K562 (cell line): ENCODE measurements at regions not wholly inside any gene's neighbourhood (a gene's known extent, or its start where the extent isn't known, plus 50 kb on each side); places are given as distances from the start of the nearest gene placed in this dataset.

Source experiments
- ATAC-seq: fragments of 200-7000 bp; cut with Tn5 transposase; 3 replicates; pipeline ENCODE4 v1.9.1; 2020; ENCODE audit warnings: moderate library complexity
- BruUV-seq: library from RNA; stranded (reverse); fragments of 400-500 nt; replicated peaks from 2 replicates; lab custom pipeline; 2021; lab: Mats Ljungman, UMichigan
- CTCF ChIA-PET: fragments of 300-600 bp; formaldehyde crosslinking; extraction: SDS; loops from one replicate; lab custom pipeline; 2021; ENCODE audit warnings: low intra/inter-chr PET ratio; lab: Yijun Ruan, JAX
- POLR2A ChIA-PET: fragments of 300-600, 350-650 bp; sonication (Branson Sonifier 250); formaldehyde crosslinking; extraction: SDS; loops from one replicate; lab custom pipeline; 2021; ENCODE audit warnings: antibody characterized with exemption, inconsistent platforms; lab: Yijun Ruan, JAX
- DNase-seq, 4 experiments: peaks; one replicate each; pipeline versions ENCODE4 v3.0.0 to v3.0.0-alpha.2; 2011 to 2018; ENCODE audit warnings: low spot score in 3 of 4, mixed read lengths in 3 of 4; ENCODE audit errors: extremely low read depth in 1 of 4
- FAIRE-seq: peaks from 2 replicates; lab custom pipeline; 2011; peaks lifted over from hg19 to GRCh38; lab: Jason Lieb, UNC
- H2AFZ ChIP-seq: 2 replicates; pipeline ENCODE4 v1.6.0; 2011; ENCODE audit warnings: low read depth, low read length, control low read depth, inconsistent platforms
- H3K27ac ChIP-seq: fragments of 200-600 bp; 3 replicates; pipeline ENCODE4 v1.8.0; 2011; ENCODE audit warnings: low read depth, mild to moderate bottlenecking, control low read depth, inconsistent platforms, low read length, moderate library complexity, mixed read lengths; ENCODE audit errors: extremely low read depth
- H3K27me3 ChIP-seq, 2 experiments: fragments of 300-600 bp in 1 of 2; 2 replicates in 1 of 2; 3 replicates in 1 of 2; pipeline versions ENCODE4 v1.6.0 to v1.8.0; 2011; ENCODE audit warnings: inconsistent platforms in 2 of 2, low read length in 2 of 2, mild to moderate bottlenecking in 1 of 2, mixed read lengths in 1 of 2, moderate library complexity in 1 of 2; ENCODE audit not compliant: control insufficient read depth in 2 of 2, insufficient read depth in 2 of 2
- H3K36me3 ChIP-seq: fragments of 300-600 bp; 3 replicates; pipeline ENCODE4 v1.8.0; 2011; ENCODE audit warnings: mild to moderate bottlenecking, low read length, inconsistent platforms; ENCODE audit not compliant: control insufficient read depth, insufficient read depth
- H3K4me1 ChIP-seq, 2 experiments: fragments of 200-600 bp in 1 of 2; replicated peaks in 1 of 2; 2 replicates in 1 of 2; 3 replicates in 1 of 2; pipeline versions ENCODE4 v1.5.1 to v1.8.0; 2011; ENCODE audit warnings: inconsistent platforms in 2 of 2, low read length in 2 of 2, mild to moderate bottlenecking in 1 of 2, mixed read lengths in 1 of 2, moderate library complexity in 1 of 2; ENCODE audit not compliant: control insufficient read depth in 2 of 2, insufficient read depth in 2 of 2
- H3K4me2 ChIP-seq: 2 replicates; pipeline ENCODE4 v1.6.1; 2011; ENCODE audit warnings: low read length, control low read depth, inconsistent platforms, mixed read lengths; ENCODE audit not compliant: insufficient read depth
- H3K4me3 ChIP-seq: fragments of 200-600 bp; sonication (generic), shearing (Covaris generic); 2 replicates; pipeline ENCODE4 v1.5.1; 2016; ENCODE audit warnings: control low read depth, inconsistent platforms
- H3K79me2 ChIP-seq: fragments of 200-600 bp; 3 replicates; pipeline ENCODE4 v1.8.0; 2011; ENCODE audit warnings: low read length, inconsistent platforms; ENCODE audit not compliant: control insufficient read depth, insufficient read depth
- H3K9ac ChIP-seq, 2 experiments: 2 replicates each; pipeline versions ENCODE4 v1.6.0 to v1.6.1; 2011; ENCODE audit warnings: low read depth in 2 of 2, low read length in 2 of 2, control low read depth in 1 of 2, inconsistent platforms in 1 of 2, mild to moderate bottlenecking in 1 of 2, mixed read lengths in 1 of 2; ENCODE audit not compliant: insufficient read depth in 1 of 2
- H3K9me1 ChIP-seq: one replicate; pipeline ENCODE4 v1.6.0; 2011; ENCODE audit warnings: inconsistent platforms, mild to moderate bottlenecking, low read length, moderate library complexity; ENCODE audit not compliant: control insufficient read depth, insufficient read depth
- H3K9me3 ChIP-seq: replicated peaks from 2 replicates; pipeline ENCODE4 v1.5.1; 2011; ENCODE audit warnings: low read depth, low read length, inconsistent platforms; ENCODE audit not compliant: control insufficient read depth, insufficient read depth
- H4K20me1 ChIP-seq: replicated peaks from 2 replicates; pipeline ENCODE4 v1.6.1; 2011; ENCODE audit warnings: low read length, inconsistent platforms, mixed read lengths; ENCODE audit not compliant: control insufficient read depth, insufficient read depth
- ASH1L ChIP-seq: fragments of 450-650 bp; IDR thresholded peaks from 2 replicates; pipeline ENCODE4 v1.6.1; 2018; ENCODE audit warnings: borderline replicate concordance, mild to moderate bottlenecking, low read depth; ENCODE audit not compliant: partially characterized antibody
- CCNT2 ChIP-seq: IDR thresholded peaks from 2 replicates; pipeline ENCODE4 v1.6.1; 2011; ENCODE audit warnings: borderline replicate concordance, low read depth, mild to moderate bottlenecking, moderate library complexity, mixed read lengths, low read length; ENCODE audit not compliant: insufficient read length; ENCODE audit errors: extremely low read depth
- KAT7 ChIP-seq: sonication (generic); formaldehyde crosslinking; IDR thresholded peaks from 2 replicates; pipeline ENCODE4 v1.8.0; 2022; ENCODE audit warnings: missing genetic modification reagents, mild to moderate bottlenecking, borderline replicate concordance
- MECOM ChIP-seq: fragments of 250-450 bp; sonication (Bioruptor Pico); IDR thresholded peaks from 2 replicates; pipeline ENCODE4 v1.8.0; 2022; ENCODE audit warnings: inconsistent platforms
- NCOA4 ChIP-seq: fragments of 450-650 bp; IDR thresholded peaks from 2 replicates; pipeline ENCODE4 v1.6.1; 2018; ENCODE audit warnings: mild to moderate bottlenecking; ENCODE audit not compliant: partially characterized antibody
- NCOR1 ChIP-seq: fragments of 450-650 bp; IDR thresholded peaks from 2 replicates; pipeline ENCODE4 v1.6.1; 2016; ENCODE audit warnings: mild to moderate bottlenecking, moderate library complexity
- NEUROD1 ChIP-seq: fragments of 150-350 bp; IDR thresholded peaks from 2 replicates; pipeline ENCODE4 v1.6.1; 2014; ENCODE audit warnings: borderline replicate concordance, low read length, low read depth; ENCODE audit not compliant: partially characterized antibody
- NFE2 ChIP-seq: IDR thresholded peaks from 2 replicates; pipeline ENCODE4 v1.6.1; 2014; ENCODE audit warnings: antibody characterized with exemption, low read depth
- POLR3A ChIP-seq: IDR thresholded peaks from 2 replicates; pipeline ENCODE4 v1.6.1; 2011; ENCODE audit warnings: borderline replicate concordance, mild to moderate bottlenecking, moderate library complexity; ENCODE audit not compliant: insufficient read length, insufficient read depth; ENCODE audit errors: extremely low read depth
- PYGO2 ChIP-seq: fragments of 450-650 bp; IDR thresholded peaks from 2 replicates; pipeline ENCODE4 v1.6.1; 2016; ENCODE audit warnings: mild to moderate bottlenecking, missing genetic modification characterization, moderate library complexity, missing compliant biosample characterization
- RBM17 ChIP-seq: fragments of 200-400 bp; formaldehyde crosslinking; IDR thresholded peaks from 2 replicates; pipeline ENCODE4 v1.6.1; 2017; ENCODE audit warnings: low read depth, mild to moderate bottlenecking, low read length, borderline replicate concordance
- RERE ChIP-seq: sonication (generic); formaldehyde crosslinking; IDR thresholded peaks from 2 replicates; pipeline ENCODE4 v1.8.0; 2023; ENCODE audit warnings: missing genetic modification reagents, mild to moderate bottlenecking, borderline replicate concordance
- SMAD1 ChIP-seq: fragments of 150-350 bp; IDR thresholded peaks from 2 replicates; pipeline ENCODE4 v1.6.1; 2014; ENCODE audit warnings: low read length, low read depth; ENCODE audit not compliant: partially characterized antibody
- ZNF165 ChIP-seq: fragments of 250-450 bp; sonication (Bioruptor Pico); IDR thresholded peaks from 2 replicates; pipeline ENCODE4 v1.4.0; 2020; ENCODE audit warnings: borderline replicate concordance
- ZNF253 ChIP-seq: fragments of 250-450 bp; sonication (Bioruptor Pico); conservative IDR thresholded peaks from 2 replicates; pipeline ENCODE4 v1.6.1; 2021; ENCODE audit warnings: mild to moderate bottlenecking
- ZNF511 ChIP-seq: sonication (generic); formaldehyde crosslinking; IDR thresholded peaks from 2 replicates; pipeline ENCODE4 v1.8.0; 2022; ENCODE audit warnings: mild to moderate bottlenecking, missing genetic modification reagents
- ZZZ3 ChIP-seq: fragments of 450-650 bp; IDR thresholded peaks from 2 replicates; pipeline ENCODE4 v1.6.1; 2016; ENCODE audit warnings: antibody characterized with exemption, mild to moderate bottlenecking, moderate library complexity
- WGBS: fragments of 100-300 bp; shearing (Covaris generic); methylation state at CpG from one replicate; pipeline ENCODE4 v1.1.6; 2016; ENCODE audit warnings: low coverage, mixed read lengths; ENCODE audit not compliant: insufficient coverage; ENCODE audit errors: missing lambda C conversion rate; 5-methylcytosine and 5-hydroxymethylcytosine counted together
- in situ Hi-C: fragments of 300-500 bp; cut with MboI; formaldehyde crosslinking; loops from 4 replicates; pipeline ENCODE4 v1.15.0; 2018; ENCODE audit warnings: inconsistent platforms, mixed read lengths
- intact Hi-C: fragments of 100-400 bp; cut with micrococcal nuclease; formaldehyde crosslinking; loops from 2 replicates; pipeline ENCODE4 v1.14.2; 2022

- BruUV-seq, result no TSS peak
- Histone ChIP-seq H3K9me3 (no peaks in the 10 kb centered on the region), H3K9ac (no peak overlapping the region), H2AFZ (no peak overlapping the region), H3K36me3 (no peaks in the 10 kb centered on the region), H3K27me3 (no peaks in the 10 kb centered on the region), H3K9me1 (no peaks in the 10 kb centered on the region), H4K20me1 (no peaks in the 10 kb centered on the region), H3K27ac (no peak overlapping the region), H3K79me2 (no peaks in the 10 kb centered on the region), H3K4me3 (no peak overlapping the region), H3K4me2 (no peak overlapping the region), H3K4me1 (no peaks in the 10 kb centered on the region)
- ChIA-PET POLR2A (no interaction called here), CTCF (no interaction called here)
- intact Hi-C loops, result no loop called here
- in situ Hi-C loops, result no loop called here
- TF ChIP-seq ZNF165 (CRISPR knock-in tag) (no peak), RBM17 (no peak), ZNF253 (CRISPR knock-in tag) (no peak), PYGO2 (tag) (no peak), NEUROD1 (no peak), NCOA4 (no peak), RERE (CRISPR knock-in tag) (no peak), CCNT2 (no peak), ZNF511 (CRISPR knock-in tag) (no peak), MECOM (CRISPR knock-in tag) (no peak), ASH1L (no peak), POLR3A (no peak), NCOR1 (no peak), NFE2 (no peak), KAT7 (CRISPR knock-in tag) (no peak), ZZZ3 (no peak), SMAD1 (no peak)
- no peak for DNase-seq
- no peak for ATAC-seq
- 4% methylated on average over 2 of the region's 2 CpGs for WGBS
- FAIRE-seq, result no peak
Measured at GRCh38 chr11:42840860-42841259, 470.9 kb upstream of the API5 start.
